Left colon (tissue), 2 donors: ENCODE measurements at regions not wholly inside any gene's neighbourhood (a gene's known extent, or its start where the extent isn't known, plus 50 kb on each side); places are given as distances from the start of the nearest gene placed in this dataset.
"Not testable (repeated sequence)": the region's sequence is repeated elsewhere in the genome, so short reads cannot be mapped to it uniquely, and the experiment has no call there.

Experiments used
- ATAC-seq: fragments of 200-7000 bp; cut with Tn5 transposase; one replicate; pipeline ENCODE4 v1.9.1; 2020; ENCODE audit warnings: mild to moderate bottlenecking, moderate library complexity
- DNase-seq, 2 donors: peaks; one replicate each; pipeline ENCODE4 v3.0.0-alpha.2; 2020
- intact Hi-C, 2 donors: fragments of 100-400 bp; cut with DNase I in 1 of 2; cut with micrococcal nuclease in 1 of 2; formaldehyde crosslinking; loops; one replicate each; pipeline versions ENCODE4 v1.11.2 to v1.14.0; 2022; cut with DNase I, micrococcal nuclease
- donor health status: DM: no; HTN: no; CAD: no.
- donor health status: DM: yes; HTN: yes; CAD: no.

GRCh38 chr3:35473956-35474355 lies 165.4 kb upstream of the ARPP21 start:
- ATAC-seq (no peak), DNase-seq (no peak)
- intact Hi-C loops, result no loop called here

DNA sequence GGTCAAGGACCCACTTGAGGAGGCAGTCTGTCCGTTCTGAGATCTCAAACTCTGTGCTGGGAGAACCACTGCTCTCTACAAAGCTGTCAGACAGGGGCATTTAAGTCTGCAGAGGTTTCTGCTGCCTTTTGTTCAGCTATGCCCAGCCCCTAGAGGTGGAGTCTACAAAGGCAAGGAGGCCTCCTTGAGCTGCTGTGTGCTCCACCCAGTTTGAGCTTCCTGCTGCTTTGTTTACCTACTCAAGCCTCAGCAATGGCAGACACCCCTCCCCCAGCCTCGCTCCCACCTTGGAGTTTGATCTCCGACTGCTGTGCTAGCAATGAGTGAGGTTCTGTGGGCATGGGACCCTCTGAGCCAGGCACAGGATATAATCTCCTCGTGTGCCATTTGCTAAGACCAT lies 156.8 kb upstream of the ARPP21 start:
- ATAC-seq, DNase-seq, intact Hi-C loops: not testable (repeated sequence)

DNA sequence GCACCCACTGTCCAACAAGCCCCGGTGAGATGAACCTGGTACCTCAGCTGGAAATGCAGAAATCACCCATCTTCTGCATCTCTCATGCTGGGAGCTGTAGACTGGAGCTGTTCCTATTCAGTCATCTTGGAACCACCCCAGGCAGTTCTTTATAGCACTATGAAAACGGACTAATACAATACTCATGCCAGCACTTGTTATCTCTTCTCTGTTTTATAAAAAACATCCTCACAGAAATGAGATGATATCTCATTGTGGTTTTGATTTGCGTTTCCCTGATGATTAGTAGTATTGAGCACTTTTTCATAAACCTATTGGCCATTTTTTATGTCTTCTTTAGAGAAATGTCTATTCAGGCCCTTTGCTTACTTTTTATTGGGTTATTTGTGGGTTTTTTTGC lies 156.2 kb upstream of the ARPP21 start:
- intact Hi-C loops, result no loop called here
- ATAC-seq, result no peak
- no peak for DNase-seq

DNA sequence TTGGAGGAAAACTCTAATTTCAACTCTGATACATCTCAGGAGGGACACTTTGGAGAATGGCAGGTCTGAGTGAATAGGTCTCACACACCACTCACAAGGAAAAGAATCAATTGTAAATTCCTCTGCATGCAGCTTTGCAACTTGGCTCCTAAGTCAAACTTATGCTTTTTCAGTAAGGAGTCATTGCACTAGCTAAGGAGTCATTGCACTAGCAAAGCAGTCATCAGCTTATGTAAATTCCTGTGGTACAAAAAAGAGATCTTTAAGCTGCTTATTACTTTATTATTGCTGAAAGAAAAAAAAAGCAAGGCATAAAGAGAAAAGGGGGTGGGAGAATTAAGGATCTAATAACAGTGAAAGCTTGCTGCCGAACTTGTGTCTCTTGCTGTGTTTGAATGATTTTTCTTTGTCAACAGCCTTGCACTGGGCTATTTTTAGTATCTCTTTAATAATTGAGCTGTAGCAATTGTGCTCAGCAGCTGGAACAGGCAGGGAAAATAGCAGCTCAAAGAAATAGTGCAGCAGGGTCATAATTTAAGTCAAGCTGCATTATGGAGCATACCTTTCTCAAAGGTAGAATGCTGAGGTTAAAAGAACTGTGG lies 154.3 kb upstream of the ARPP21 start:
- intact Hi-C loops, result no loop called here
- DNase-seq (no peak), ATAC-seq (no peak)

GRCh38 chr3:35486295-35486694 lies 153.0 kb upstream of the ARPP21 start:
- DNase-seq (no peak), ATAC-seq (no peak)
- intact Hi-C loops, result no loop called here

DNA sequence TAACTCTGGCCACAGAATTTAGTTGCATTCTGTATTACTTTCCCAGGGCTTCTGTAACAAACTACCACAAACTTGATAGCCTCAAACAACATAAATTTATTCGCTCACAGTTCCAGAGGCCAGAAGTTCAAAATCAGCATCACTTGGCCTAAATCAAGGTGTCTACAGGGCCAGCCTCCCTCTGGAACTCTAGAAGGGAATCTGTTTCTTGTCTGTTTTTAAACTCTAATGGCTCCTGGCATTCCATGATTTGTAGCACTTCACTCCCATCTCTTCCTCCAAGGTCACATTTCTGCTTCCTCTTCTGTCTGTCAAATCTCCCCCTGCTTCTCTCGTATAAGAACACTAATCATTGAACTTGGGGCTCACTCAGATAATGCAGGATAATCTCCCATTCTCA lies 151.9 kb upstream of the ARPP21 start:
- DNase-seq (no peak), ATAC-seq (no peak)
- intact Hi-C loops, result no loop called here

DNA sequence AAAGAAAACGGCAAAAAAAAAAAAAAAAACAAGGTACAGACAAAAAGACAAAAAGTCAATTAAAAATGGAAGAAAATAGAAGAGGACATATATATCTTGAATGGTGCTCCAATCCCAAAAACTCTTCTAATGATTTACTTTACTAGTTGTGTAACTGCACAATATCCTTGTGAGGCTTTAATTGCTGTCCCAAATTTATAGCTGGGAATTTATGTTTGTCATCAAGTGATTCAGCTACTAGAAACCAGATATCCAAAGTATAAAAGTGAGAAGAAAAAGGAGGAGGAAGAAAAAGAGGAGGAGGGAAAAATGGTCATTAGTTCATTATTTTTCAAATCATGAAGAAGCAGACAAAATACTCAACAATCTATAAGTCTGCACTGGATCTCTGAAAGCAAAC lies 150.8 kb upstream of the ARPP21 start:
- intact Hi-C loops, result no loop called here
- DNase-seq, result no peak
- ATAC-seq, result no peak

DNA sequence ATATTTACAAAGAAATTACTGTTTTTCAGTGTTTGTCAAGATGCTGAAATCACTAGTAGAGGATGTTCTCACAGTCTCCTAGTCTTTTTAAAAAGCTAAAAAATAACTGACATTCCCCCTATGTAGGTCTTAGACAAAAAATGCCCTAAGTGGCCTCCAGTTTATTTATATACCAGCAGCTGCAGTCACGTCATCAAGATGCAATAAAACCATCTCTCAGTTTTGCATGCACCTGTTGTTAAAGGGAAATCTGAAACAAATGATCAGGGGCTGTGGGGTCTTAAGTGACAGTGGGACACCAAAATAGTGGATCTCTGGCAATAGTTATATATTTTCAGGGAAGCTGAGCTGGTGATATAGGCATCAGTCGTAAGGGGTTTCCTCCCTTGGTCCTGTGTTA lies 146.5 kb upstream of the ARPP21 start:
- intact Hi-C loops, result no loop called here
- DNase-seq (no peak), ATAC-seq (no peak)

GRCh38 chr3:35498506-35499210 lies 140.7 kb upstream of the ARPP21 start:
- intact Hi-C loops, result no loop called here
- DNase-seq (no peak), ATAC-seq (no peak)

- ATAC-seq, result no peak
- intact Hi-C loops, result no loop called here
- no peak for DNase-seq
Observed at GRCh38 chr3:35500641-35501350, 138.5 kb upstream of the ARPP21 start.

DNA sequence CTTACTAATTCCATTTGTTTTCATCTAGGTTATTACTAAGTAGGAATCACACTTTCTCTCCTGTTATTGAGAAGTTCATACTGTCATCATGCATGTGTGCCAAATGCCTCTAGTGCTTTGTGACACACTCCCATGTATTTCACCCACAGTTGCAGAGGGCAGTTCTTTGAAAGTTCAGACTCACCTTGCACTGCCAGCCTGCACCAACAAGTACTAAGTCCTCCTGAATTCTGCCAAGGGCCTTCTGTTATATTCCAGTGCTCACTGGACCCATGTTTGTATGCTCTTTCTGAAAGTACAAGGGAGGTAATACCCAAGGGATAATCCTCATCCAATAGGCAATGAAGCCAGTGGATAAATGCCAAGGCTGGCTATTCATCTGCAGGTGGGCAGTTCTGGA lies 136.6 kb upstream of the ARPP21 start:
- ATAC-seq (no peak), DNase-seq (no peak)
- intact Hi-C loops, result no loop called here

DNA sequence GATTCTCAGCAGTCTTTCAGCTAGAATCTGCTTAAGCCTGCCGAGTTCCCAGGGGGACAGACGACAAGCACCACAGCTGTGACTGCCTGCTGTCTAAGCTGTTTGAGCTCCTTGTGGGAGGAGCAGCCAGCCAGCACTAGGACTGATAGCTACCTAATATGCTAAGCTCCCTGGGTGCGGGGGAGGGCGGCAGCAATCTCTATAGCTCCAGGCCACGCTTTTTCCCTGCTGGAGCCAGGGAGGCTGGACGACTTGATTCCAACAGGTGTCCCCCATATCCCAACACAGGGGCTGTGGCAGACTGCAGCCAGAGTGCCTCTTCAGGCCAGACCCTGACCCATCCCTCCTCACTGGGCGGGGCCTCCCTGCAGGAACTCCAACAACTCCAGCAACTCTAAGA lies 134.1 kb upstream of the ARPP21 start:
- intact Hi-C loops, result no loop called here
- DNase-seq (no peak), ATAC-seq (no peak)

DNA sequence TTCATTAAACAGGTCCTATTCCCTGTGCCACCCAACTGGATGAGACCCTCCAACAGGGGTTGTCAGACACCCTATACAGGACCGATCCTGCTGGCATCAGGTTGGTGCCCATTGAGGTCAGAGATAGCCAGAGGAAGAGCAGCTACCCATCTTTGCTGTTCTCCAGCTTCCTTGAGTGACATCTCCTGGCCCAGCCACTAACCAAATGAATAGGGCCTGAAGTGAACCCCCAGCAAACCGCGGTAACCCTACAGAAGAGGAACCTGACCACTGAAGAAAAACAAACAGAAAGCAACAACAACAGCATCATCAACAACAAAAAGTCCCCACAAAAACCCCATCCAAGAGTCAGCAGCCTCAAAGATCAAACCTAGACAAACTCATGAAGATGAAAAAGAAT lies 133.6 kb upstream of the ARPP21 start:
- intact Hi-C loops, result no loop called here
- DNase-seq (no peak), ATAC-seq (no peak)

DNA sequence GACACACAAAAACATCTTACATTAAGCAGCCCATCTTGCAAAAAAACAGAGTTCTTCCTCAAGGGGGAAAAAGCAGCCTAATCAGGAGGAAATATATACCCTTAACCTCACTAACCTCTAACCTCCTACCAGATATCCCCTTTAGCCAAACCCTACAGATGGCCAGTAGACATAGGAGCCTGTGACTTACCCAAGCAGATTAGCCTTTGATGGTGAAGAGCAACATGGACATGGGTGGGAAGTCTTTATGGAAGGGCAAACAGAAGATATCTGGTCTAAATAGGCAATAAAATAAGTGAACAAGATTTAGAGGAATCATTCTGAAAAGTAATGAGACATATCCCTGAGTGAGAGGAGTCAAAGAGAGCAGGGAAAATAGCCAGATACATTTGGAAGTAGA lies 119.4 kb upstream of the ARPP21 start:
- intact Hi-C loops, result no loop called here
- no peak for DNase-seq
- no peak for ATAC-seq

GRCh38 chr3:35521196-35521595 lies 118.1 kb upstream of the ARPP21 start:
- DNase-seq (no peak), ATAC-seq (no peak)
- intact Hi-C loops, result no loop called here

DNA sequence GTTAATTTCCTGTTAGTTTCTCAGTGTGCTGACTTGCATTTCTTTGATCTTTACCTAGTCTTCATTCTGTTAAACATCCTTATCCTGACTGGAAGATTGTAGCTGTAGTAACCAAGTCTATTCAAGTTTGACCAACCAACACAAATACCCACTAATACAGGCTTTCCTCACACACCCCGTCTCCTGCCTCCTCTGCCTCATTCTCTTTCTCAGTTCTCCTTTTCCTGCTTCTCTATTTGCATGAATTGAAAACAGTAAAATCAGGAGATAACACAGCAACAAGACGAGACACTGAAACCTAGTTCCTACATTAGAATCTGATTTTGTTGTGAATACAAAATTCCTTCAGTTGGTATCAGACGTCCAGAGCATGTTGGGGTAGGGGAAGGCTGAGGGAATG lies 116.9 kb upstream of the ARPP21 start:
- ATAC-seq (no peak), DNase-seq (no peak)
- intact Hi-C loops, result no loop called here

DNA sequence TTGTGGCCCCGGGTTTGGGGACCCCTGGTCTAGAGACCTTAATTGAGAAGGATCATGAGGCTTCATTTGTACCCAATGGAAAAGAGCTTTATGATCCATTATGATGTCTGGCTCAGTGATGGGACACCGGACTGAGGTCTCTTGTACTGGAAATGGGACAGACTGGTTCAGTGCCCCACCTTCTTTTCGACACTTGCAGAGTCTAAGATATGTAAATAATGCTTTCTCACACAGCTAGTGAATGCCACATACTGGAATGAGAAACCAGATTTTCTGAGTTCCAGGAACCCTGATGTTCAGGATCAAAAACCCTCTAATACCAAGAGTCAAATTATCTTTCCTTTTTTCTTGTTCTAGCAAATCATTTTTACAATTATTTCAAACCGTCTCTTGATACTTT lies 116.3 kb upstream of the ARPP21 start:
- DNase-seq, result no peak
- ATAC-seq, result no peak
- intact Hi-C loops, result no loop called here

DNA sequence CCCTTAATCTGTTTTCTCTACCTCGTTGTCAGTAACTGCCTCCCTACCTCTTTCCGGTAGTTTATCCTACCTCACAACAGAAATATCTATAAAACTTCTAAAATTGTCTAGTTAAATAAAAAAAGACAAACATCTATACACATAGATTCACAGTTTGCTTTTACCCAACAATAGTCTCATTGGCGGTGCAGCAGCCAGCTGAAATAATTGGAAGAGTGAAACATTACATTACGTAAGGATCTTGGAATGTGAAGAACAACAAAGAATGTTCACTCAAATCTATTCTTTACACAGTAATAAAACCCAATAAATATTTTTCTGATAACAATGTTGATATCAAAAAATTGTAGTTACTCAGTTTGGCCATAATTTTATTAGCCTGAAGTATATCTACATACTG lies 115.5 kb upstream of the ARPP21 start:
- no peak for ATAC-seq
- no peak for DNase-seq
- intact Hi-C loops, result no loop called here

GRCh38 chr3:35524856-35525255 lies 114.5 kb upstream of the ARPP21 start:
- intact Hi-C loops, result no loop called here
- ATAC-seq, result no peak
- no peak for DNase-seq

- ATAC-seq, result no peak
- intact Hi-C loops, result no loop called here
- DNase-seq, result no peak
Observed at GRCh38 chr3:35528728-35529127, 110.6 kb upstream of the ARPP21 start.

DNA sequence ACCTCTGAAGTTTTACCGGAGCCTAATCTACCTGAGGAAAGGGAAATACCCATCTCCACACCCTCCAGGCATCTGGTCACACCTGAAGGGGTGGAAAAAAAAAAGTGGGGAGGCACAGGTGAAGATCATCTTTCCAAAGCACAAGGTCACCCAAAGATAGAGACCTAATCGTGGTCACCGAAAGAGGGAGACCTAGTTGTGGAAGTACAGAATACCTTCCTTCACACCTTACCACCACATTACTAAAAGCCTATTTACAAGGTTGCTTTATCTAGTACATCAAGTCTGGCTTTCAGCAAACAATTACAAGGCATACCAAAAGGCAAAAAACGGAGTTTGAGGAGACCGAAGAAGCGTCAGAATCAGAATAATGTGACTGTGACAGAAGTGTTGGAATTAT lies 110.0 kb upstream of the ARPP21 start:
- intact Hi-C loops, result no loop called here
- no peak for DNase-seq
- no peak for ATAC-seq
